ENCODE measurements at regions not wholly inside any gene's neighbourhood (a gene's known extent, or its start where the extent isn't known, plus 50 kb on each side); places are given as distances from the start of the nearest gene placed in this dataset.

DNA sequence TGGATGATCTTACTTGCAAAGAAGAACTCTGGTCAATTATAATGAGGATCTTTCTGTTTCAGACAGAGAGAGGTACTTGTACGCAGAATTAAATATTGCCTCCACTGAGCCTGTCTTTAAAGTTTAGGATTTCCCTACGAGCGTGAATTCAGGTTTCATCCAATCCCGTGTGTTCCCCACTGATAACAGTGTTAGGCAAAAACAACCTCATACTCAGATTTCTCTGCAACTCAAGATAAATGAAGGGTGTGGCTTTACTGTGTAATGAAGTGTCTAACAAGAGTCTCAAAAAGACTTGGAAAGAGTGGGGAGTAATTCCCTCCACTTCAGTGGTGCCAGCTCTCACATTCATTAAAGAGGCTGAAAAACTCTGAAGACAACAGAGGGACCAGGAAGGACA lies 53.2 kb upstream of the ACO1 start:
- DNase-seq = no peak

DNA sequence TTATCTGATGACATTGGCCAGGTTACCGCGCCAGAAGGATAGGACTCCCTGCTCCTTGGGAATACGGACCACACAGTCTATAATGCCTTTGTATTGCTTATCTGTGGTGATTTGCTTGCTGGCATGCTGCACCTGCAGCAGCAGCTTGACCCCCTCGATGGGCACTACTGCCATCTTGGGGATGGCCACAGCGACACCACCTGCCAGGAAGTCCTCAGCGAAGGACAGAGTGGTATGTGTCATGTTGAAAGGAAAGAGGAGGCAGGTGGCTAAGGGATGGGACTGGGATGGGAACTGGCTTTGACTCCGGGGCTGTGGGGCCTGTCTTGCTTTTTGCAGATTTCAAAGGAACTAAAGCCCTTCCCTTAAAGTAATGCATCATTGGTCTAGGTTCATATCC lies 50.3 kb upstream of the ACO1 start:
- no peak for DNase-seq

All from right forelimb (tissue), 1 donor.